ENCODE measurements at regions not wholly inside any gene's neighbourhood (a gene's known extent, or its start where the extent isn't known, plus 50 kb on each side); places are given as distances from the start of the nearest gene placed in this dataset.

- Histone ChIP-seq H3K4me1 (replicated peaks in 1 of 2; ENCODE audit: control insufficient read depth in 2 of 2, insufficient read depth in 2 of 2, low read length in 2 of 2) (no peaks in the 10 kb centered on the region), H3K4me3 (no peak overlapping the region)
- no TSS peak for BruUV-seq (replicated peaks)
Observed at GRCh38 chr21:28754127-28754611, 238.5 kb downstream of the LTN1 start.

GRCh38 chr21:28752131-28752530 is 240.5 kb downstream of the LTN1 start:
- H3K27me3 ChIP-seq (ENCODE audit: control insufficient read depth in 2 of 2, insufficient read depth in 2 of 2, low read length in 2 of 2): no peaks in the 10 kb centered on the region
- ChIA-PET CTCF (ENCODE audit: low intra/inter-chr PET ratio) (no interaction called here), POLR2A (interaction anchor here (0.8 kb wide), 1 partner anchor 10 kb away, joined by 3 read pairs; no protein-coding TSS in a partner anchor)
- H3K4me3 ChIP-seq: no peak overlapping the region
- in situ Hi-C loops (cut with MboI): no loop called here
- H2AFZ ChIP-seq (ENCODE audit: low read depth, low read length): no peak overlapping the region
- WGBS (ENCODE audit: insufficient coverage, low coverage, missing lambda C conversion rate): 2% methylated on average over 2 of the region's 2 CpGs
- FAIRE-seq (no peak), DNase-seq (ENCODE audit: extremely low read depth in 1 of 4, low spot score in 3 of 4) (no peak), ATAC-seq (no peak)
- H3K4me2 ChIP-seq (ENCODE audit: insufficient read depth, low read length): no peak overlapping the region
- no peaks in the 10 kb centered on the region for H4K20me1 ChIP-seq (replicated peaks; ENCODE audit: control insufficient read depth, insufficient read depth, low read length)
- H3K9me3 ChIP-seq (replicated peaks; ENCODE audit: control insufficient read depth, insufficient read depth, low read depth, low read length): no peaks in the 10 kb centered on the region
- no peaks in the 10 kb centered on the region for H3K9me1 ChIP-seq (ENCODE audit: control insufficient read depth, insufficient read depth, low read length)
- H3K4me1 ChIP-seq (replicated peaks in 1 of 2; ENCODE audit: control insufficient read depth in 2 of 2, insufficient read depth in 2 of 2, low read length in 2 of 2): no peaks in the 10 kb centered on the region
- H3K27ac ChIP-seq (ENCODE audit: extremely low read depth, low read depth, low read length): no peak overlapping the region
- no peak overlapping the region for H3K9ac ChIP-seq (ENCODE audit: insufficient read depth in 1 of 2, low read depth in 2 of 2, low read length in 2 of 2)
- no peaks in the 10 kb centered on the region for H3K79me2 ChIP-seq (ENCODE audit: control insufficient read depth, insufficient read depth, low read length)
- intact Hi-C loops (cut with micrococcal nuclease): no loop called here
- no TSS peak for BruUV-seq (replicated peaks)
- no peaks in the 10 kb centered on the region for H3K36me3 ChIP-seq (ENCODE audit: control insufficient read depth, insufficient read depth, low read length)
- TF ChIP-seq NFATC3 (IDR thresholded peaks at IDR 0.05) (no peak), GTF2B (IDR thresholded peaks at IDR 0.05; ENCODE audit: extremely low read depth, insufficient read length) (no peak), ARID1B (IDR thresholded peaks at IDR 0.05) (no peak), HEY1 (CRISPR knock-in tag; IDR thresholded peaks at IDR 0.05; ENCODE audit: borderline replicate concordance) (no peak), IFI16 (CRISPR knock-in tag; IDR thresholded peaks at IDR 0.05) (no peak), PTRF (tag; IDR thresholded peaks at IDR 0.05) (no peak), ZNF253 (CRISPR knock-in tag; conservative IDR thresholded peaks at IDR 0.05) (no peak), MXI1 (IDR thresholded peaks at IDR 0.05; ENCODE audit: low read depth, low read length) (no peak), HDAC1 (IDR thresholded peaks at IDR 0.05) (no peak), HNRNPK (IDR thresholded peaks at IDR 0.05; ENCODE audit: low read depth, low read length, poor library complexity, severe bottlenecking) (no peak), SIN3B (IDR thresholded peaks at IDR 0.05; ENCODE audit: low read depth) (no peak), ZNF592 (IDR thresholded peaks at IDR 0.05) (no peak)

More at GRCh38 chr21:28754127-28754611, 238.5 kb downstream of the LTN1 start:
- WGBS (ENCODE audit: insufficient coverage, low coverage, missing lambda C conversion rate): under 1% methylated on average over 9 of the region's 9 CpGs
- TF ChIP-seq RNF2 (IDR thresholded peaks at IDR 0.05) (no peak), TAF9B (IDR thresholded peaks at IDR 0.05; ENCODE audit: partially characterized antibody) (no peak), PYGO2 (tag; IDR thresholded peaks at IDR 0.05) (no peak)
- POLR2A ChIA-PET: no interaction called here
- Histone ChIP-seq H2AFZ (ENCODE audit: low read depth, low read length) (no peak overlapping the region), H4K20me1 (replicated peaks; ENCODE audit: control insufficient read depth, insufficient read depth, low read length) (no peaks in the 10 kb centered on the region), H3K9me1 (ENCODE audit: control insufficient read depth, insufficient read depth, low read length) (no peaks in the 10 kb centered on the region), H3K4me2 (ENCODE audit: insufficient read depth, low read length) (no peak overlapping the region), H3K79me2 (ENCODE audit: control insufficient read depth, insufficient read depth, low read length) (no peaks in the 10 kb centered on the region), H3K27ac (ENCODE audit: extremely low read depth, low read depth, low read length) (no peak overlapping the region), H3K36me3 (ENCODE audit: control insufficient read depth, insufficient read depth, low read length) (no peaks in the 10 kb centered on the region), H3K27me3 (ENCODE audit: control insufficient read depth in 2 of 2, insufficient read depth in 2 of 2, low read length in 2 of 2) (no peaks in the 10 kb centered on the region), H3K9me3 (replicated peaks; ENCODE audit: control insufficient read depth, insufficient read depth, low read depth, low read length) (no peaks in the 10 kb centered on the region), H3K9ac (ENCODE audit: insufficient read depth in 1 of 2, low read depth in 2 of 2, low read length in 2 of 2) (no peak overlapping the region)
- no peak for DNase-seq (ENCODE audit: extremely low read depth in 1 of 4, low spot score in 3 of 4)
- FAIRE-seq: no peak
- intact Hi-C loops (cut with micrococcal nuclease): no loop called here
- ATAC-seq: no peak
- in situ Hi-C loops (cut with MboI): no loop called here
- CTCF ChIA-PET (ENCODE audit: low intra/inter-chr PET ratio): no interaction called here
